Cardiac muscle cell (in vitro differentiated cells and primary cell): ENCODE measurements at regions not wholly inside any gene's neighbourhood (a gene's known extent, or its start where the extent isn't known, plus 50 kb on each side); places are given as distances from the start of the nearest gene placed in this dataset.
A peak's percentile ranks its signal among the peaks of the same experiment; 100 is the strongest.

Experiments used
- DNase-seq, 2 donors: peaks; one replicate each; pipeline versions ENCODE4 v3.0.0 to v3.0.0-alpha.2; 2010 to 2017; ENCODE audit warnings: low read depth in 1 of 2, low spot score in 1 of 2
- H3K27ac ChIP-seq: fragments of 200-600 bp; sonication (generic); 2 replicates; pipeline ENCODE4 v1.5.1; 2016
- H3K27me3 ChIP-seq: fragments of 200-600 bp; sonication (generic); 2 replicates; pipeline ENCODE4 v1.6.0; 2016; ENCODE audit warnings: control low read depth
- H3K36me3 ChIP-seq: fragments of 200-600 bp; sonication (generic); 2 replicates; pipeline ENCODE4 v1.5.1; 2016; ENCODE audit warnings: control low read depth
- H3K4me1 ChIP-seq: fragments of 200-600 bp; sonication (generic); 2 replicates; pipeline ENCODE4 v1.8.1; 2017; ENCODE audit warnings: low read depth, mild to moderate bottlenecking, mixed run types
- H3K4me3 ChIP-seq: fragments of 200-600 bp; sonication (generic); 2 replicates; pipeline ENCODE4 v1.5.1; 2016; ENCODE audit warnings: mild to moderate bottlenecking
- H3K9me3 ChIP-seq: fragments of 200-600 bp; sonication (generic); 2 replicates; pipeline ENCODE4 v1.5.1; 2017; ENCODE audit warnings: low read depth, mild to moderate bottlenecking, control low read depth
- CTCF ChIP-seq: IDR thresholded peaks from 2 replicates; pipeline ENCODE4 v1.5.1; 2012; ENCODE audit warnings: low read depth, mild to moderate bottlenecking, low read length

- Histone ChIP-seq H3K9me3 (no peaks in the 10 kb centered on the region), H3K36me3 (no peaks in the 10 kb centered on the region), H3K27me3 (peaks cover 29% of the 10 kb centered on the region), H3K4me1 (peaks cover 4% of the 10 kb centered on the region), H3K27ac (no peak overlapping the region), H3K4me3 (no peak overlapping the region)
- no peak for DNase-seq
- no peak for TF ChIP-seq CTCF
Measured at GRCh38 chr13:48901781-48902180, 73.9 kb upstream of the FNDC3A start.

- Histone ChIP-seq H3K4me1 (peaks cover 4% of the 10 kb centered on the region), H3K27ac (no peak overlapping the region), H3K4me3 (no peak overlapping the region), H3K36me3 (no peaks in the 10 kb centered on the region), H3K27me3 (peaks cover 29% of the 10 kb centered on the region), H3K9me3 (no peaks in the 10 kb centered on the region)
- peak; percentile 5 to 36 for DNase-seq
- TF ChIP-seq CTCF = no peak
Measured at GRCh38 chr13:48902368-48902767, 73.3 kb upstream of the FNDC3A start.

GRCh38 chr13:48904668-48905290 lies 70.9 kb upstream of the FNDC3A start:
- Histone ChIP-seq H3K4me1 (peaks cover 4% of the 10 kb centered on the region), H3K36me3 (no peaks in the 10 kb centered on the region), H3K4me3 (no peak overlapping the region), H3K27me3 (peaks cover 21% of the 10 kb centered on the region), H3K27ac (no peak overlapping the region), H3K9me3 (no peaks in the 10 kb centered on the region)
- no peak for DNase-seq
- TF ChIP-seq CTCF = no peak

GRCh38 chr13:48906200-48906599 lies 69.5 kb upstream of the FNDC3A start:
- no peak overlapping the region for H3K27ac ChIP-seq
- H3K4me3 ChIP-seq = no peak overlapping the region
- H3K4me1 ChIP-seq = peaks cover 4% of the 10 kb centered on the region
- peaks cover 7% of the 10 kb centered on the region for H3K27me3 ChIP-seq
- no peak for TF ChIP-seq CTCF
- H3K9me3 ChIP-seq = no peaks in the 10 kb centered on the region
- no peak for DNase-seq
- H3K36me3 ChIP-seq = no peaks in the 10 kb centered on the region

- Histone ChIP-seq H3K36me3 (no peaks in the 10 kb centered on the region), H3K4me1 (peaks cover 3% of the 10 kb centered on the region), H3K4me3 (no peak overlapping the region), H3K9me3 (no peaks in the 10 kb centered on the region), H3K27me3 (peaks cover 7% of the 10 kb centered on the region), H3K27ac (no peak overlapping the region)
- peak in 1 of 2 donors; percentile 26 for DNase-seq
- TF ChIP-seq CTCF = no peak
Measured at GRCh38 chr13:48908381-48909055, 67.2 kb upstream of the FNDC3A start.
